OCI-LY3 (cell line): ENCODE measurements at regions not wholly inside any gene's neighbourhood (a gene's known extent, or its start where the extent isn't known, plus 50 kb on each side); places are given as distances from the start of the nearest gene placed in this dataset.

Experiments used
- EZH2phosphoT487 ChIP-seq: fragments of 200-600 bp; shearing (Covaris generic); IDR thresholded peaks from 2 replicates; pipeline ENCODE4 v1.6.1; 2018; ENCODE audit warnings: antibody characterized with exemption, mixed run types, low read depth
- TF ChIP-seq, protein P1 (sequence below): fragments of 200-600, 300-600 bp; sonication (generic); IDR thresholded peaks from 2 replicates; pipeline ENCODE4 v1.5.1; 2014; ENCODE audit warnings: antibody characterized with exemption, low read length, low read depth

DNA sequence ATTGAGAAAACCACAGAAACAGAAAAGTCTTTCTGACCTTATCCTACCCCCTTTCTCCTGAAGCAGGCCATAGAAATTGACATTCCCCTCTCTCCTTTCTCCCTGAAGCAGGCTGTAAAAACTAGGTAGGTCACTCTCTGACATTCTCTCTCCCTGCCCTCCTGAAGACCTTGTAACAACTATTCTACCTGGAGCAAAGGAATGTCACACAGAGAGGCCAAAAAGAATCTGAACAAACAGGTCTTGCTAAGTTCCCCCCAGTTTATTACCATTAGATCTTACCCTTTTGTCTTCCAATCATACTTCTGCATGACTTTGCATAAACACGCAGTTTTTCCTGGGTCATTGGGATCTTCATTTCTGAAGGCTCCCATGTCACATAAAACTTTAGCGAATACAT lies 198.3 kb upstream of the GYPA start:
- TF ChIP-seq, protein P1, sequence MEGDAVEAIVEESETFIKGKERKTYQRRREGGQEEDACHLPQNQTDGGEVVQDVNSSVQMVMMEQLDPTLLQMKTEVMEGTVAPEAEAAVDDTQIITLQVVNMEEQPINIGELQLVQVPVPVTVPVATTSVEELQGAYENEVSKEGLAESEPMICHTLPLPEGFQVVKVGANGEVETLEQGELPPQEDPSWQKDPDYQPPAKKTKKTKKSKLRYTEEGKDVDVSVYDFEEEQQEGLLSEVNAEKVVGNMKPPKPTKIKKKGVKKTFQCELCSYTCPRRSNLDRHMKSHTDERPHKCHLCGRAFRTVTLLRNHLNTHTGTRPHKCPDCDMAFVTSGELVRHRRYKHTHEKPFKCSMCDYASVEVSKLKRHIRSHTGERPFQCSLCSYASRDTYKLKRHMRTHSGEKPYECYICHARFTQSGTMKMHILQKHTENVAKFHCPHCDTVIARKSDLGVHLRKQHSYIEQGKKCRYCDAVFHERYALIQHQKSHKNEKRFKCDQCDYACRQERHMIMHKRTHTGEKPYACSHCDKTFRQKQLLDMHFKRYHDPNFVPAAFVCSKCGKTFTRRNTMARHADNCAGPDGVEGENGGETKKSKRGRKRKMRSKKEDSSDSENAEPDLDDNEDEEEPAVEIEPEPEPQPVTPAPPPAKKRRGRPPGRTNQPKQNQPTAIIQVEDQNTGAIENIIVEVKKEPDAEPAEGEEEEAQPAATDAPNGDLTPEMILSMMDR = no peak
- no peak for TF ChIP-seq EZH2phosphoT487
